ENCODE measurements at regions not wholly inside any gene's neighbourhood (a gene's known extent, or its start where the extent isn't known, plus 50 kb on each side); places are given as distances from the start of the nearest gene placed in this dataset.

DNA sequence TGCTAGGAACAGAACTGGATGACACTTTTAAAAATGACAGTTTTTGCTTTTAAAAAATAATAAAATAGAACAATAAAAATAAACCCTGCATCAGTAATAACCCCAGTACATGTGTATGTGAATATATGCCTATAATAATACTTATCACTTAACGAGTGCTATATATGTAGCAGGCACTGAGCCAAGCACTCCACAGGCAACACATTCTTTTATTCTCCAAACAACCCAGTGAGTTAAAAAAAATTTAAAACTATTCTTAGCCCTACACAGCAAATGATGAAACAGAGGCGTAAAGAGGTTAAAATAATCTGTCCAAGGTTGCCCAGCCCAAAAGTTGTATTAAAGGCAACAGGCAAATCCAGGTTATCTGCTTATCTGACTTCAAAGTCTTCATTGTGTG lies 124.5 kb upstream of the SMIM23 start (continued):
- TF ChIP-seq, protein P1, sequence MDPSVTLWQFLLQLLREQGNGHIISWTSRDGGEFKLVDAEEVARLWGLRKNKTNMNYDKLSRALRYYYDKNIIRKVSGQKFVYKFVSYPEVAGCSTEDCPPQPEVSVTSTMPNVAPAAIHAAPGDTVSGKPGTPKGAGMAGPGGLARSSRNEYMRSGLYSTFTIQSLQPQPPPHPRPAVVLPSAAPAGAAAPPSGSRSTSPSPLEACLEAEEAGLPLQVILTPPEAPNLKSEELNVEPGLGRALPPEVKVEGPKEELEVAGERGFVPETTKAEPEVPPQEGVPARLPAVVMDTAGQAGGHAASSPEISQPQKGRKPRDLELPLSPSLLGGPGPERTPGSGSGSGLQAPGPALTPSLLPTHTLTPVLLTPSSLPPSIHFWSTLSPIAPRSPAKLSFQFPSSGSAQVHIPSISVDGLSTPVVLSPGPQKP (IDR thresholded peaks at IDR 0.05; ENCODE audit: low read depth, low read length) = no peak
- TF ChIP-seq RCOR1 (IDR thresholded peaks at IDR 0.05; ENCODE audit: low read depth, low read length) (no peak), ZFP36 (IDR thresholded peaks at IDR 0.05; ENCODE audit: borderline replicate concordance, partially characterized antibody) (no peak)

GRCh38 chr5:171663311-171664085 lies 122.1 kb upstream of the SMIM23 start:
- no peak overlapping the region for H3K4me3 ChIP-seq
- CTCF ChIA-PET = interaction anchor here (0.6 kb wide), 1 partner anchor 14 kb away, joined by 3 read pairs; no protein-coding TSS in a partner anchor

DNA sequence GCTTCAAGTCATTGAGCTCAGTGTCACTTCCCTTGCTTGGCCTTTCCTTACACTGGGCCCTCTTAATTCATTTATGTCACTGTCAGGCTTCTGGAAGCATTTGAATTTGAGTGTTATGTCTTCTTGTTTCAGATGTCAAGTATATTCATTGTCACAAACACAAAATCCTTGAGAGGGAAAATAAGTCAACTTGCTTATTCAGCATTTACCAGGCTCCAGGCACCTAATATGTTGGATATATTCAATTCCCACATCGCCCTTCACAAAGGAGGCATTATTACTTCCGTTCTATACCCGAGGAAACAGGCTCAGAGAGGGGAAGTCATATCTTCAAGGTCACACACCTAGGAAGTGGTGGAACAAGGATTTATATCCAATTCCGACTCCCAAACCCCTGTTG lies 121.1 kb upstream of the SMIM23 start:
- TF ChIP-seq, protein P2, sequence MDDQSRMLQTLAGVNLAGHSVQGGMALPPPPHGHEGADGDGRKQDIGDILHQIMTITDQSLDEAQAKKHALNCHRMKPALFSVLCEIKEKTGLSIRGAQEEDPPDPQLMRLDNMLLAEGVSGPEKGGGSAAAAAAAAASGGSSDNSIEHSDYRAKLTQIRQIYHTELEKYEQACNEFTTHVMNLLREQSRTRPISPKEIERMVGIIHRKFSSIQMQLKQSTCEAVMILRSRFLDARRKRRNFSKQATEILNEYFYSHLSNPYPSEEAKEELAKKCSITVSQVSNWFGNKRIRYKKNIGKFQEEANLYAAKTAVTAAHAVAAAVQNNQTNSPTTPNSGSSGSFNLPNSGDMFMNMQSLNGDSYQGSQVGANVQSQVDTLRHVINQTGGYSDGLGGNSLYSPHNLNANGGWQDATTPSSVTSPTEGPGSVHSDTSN (IDR thresholded peaks at IDR 0.05) = no peak
- TF ChIP-seq MAFK (IDR thresholded peaks at IDR 0.05; ENCODE audit: partially characterized antibody) (peak; percentile 84), EHMT2 (IDR thresholded peaks at IDR 0.05; ENCODE audit: low read depth) (no peak)
- Histone ChIP-seq H3K4me1 (no peaks in the 10 kb centered on the region), H3K4me3 (no peak overlapping the region), H3K9me3 (peaks cover 8% of the 10 kb centered on the region; the same call in 2 of the 3 replicates), H3K4me2 (no peak overlapping the region), H3K27ac (no peak overlapping the region)
- DNase-seq (ENCODE audit: low read depth in 1 of 2, low spot score in 1 of 2) (no peak), FAIRE-seq (no peak), ATAC-seq (no peak)
- ChIA-PET POLR2A (no interaction called here), CTCF (no interaction called here)
- WGBS (ENCODE audit: missing lambda C conversion rate) = 21% methylated on average over 4 of the region's 4 CpGs

More at GRCh38 chr5:171663311-171664085, 122.1 kb upstream of the SMIM23 start:
- no peak for ATAC-seq
- no peak overlapping the region for H3K4me2 ChIP-seq
- TF ChIP-seq HMGXB4 (CRISPR knock-in tag; IDR thresholded peaks at IDR 0.05; ENCODE audit: borderline replicate concordance) (no peak), POLR2AphosphoS2 (conservative IDR thresholded peaks at IDR 0.05; ENCODE audit: low read length) (no peak)
- DNase-seq (ENCODE audit: low read depth in 1 of 2, low spot score in 1 of 2) = no peak
- H3K27ac ChIP-seq = no peak overlapping the region
- H3K9me3 ChIP-seq = peaks cover 8% of the 10 kb centered on the region; the same call in 2 of the 3 replicates
- WGBS (ENCODE audit: missing lambda C conversion rate) = 47% methylated on average over 9 of the region's 9 CpGs
- H3K4me1 ChIP-seq = no peaks in the 10 kb centered on the region
- FAIRE-seq = no peak
- POLR2A ChIA-PET = no interaction called here

GRCh38 chr5:171666815-171667214 lies 118.8 kb upstream of the SMIM23 start:
- Histone ChIP-seq H3K4me2 (no peak overlapping the region), H3K4me1 (no peaks in the 10 kb centered on the region), H3K9me3 (peaks cover 8% of the 10 kb centered on the region; the same call in 2 of the 3 replicates), H3K4me3 (no peak overlapping the region), H3K27ac (no peak overlapping the region)
- POLR2A ChIA-PET = no interaction called here
- no peak for DNase-seq (ENCODE audit: low read depth in 1 of 2, low spot score in 1 of 2)
- 43% methylated on average over 10 of the region's 10 CpGs for WGBS (ENCODE audit: missing lambda C conversion rate)
- FAIRE-seq = no peak
- ATAC-seq = no peak
- CTCF ChIA-PET = interaction anchor here (1.6 kb wide), 1 partner anchor 36 kb away, joined by 4 read pairs; no protein-coding TSS in a partner anchor
- TF ChIP-seq, protein P3, sequence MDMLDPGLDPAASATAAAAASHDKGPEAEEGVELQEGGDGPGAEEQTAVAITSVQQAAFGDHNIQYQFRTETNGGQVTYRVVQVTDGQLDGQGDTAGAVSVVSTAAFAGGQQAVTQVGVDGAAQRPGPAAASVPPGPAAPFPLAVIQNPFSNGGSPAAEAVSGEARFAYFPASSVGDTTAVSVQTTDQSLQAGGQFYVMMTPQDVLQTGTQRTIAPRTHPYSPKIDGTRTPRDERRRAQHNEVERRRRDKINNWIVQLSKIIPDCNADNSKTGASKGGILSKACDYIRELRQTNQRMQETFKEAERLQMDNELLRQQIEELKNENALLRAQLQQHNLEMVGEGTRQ (IDR thresholded peaks at IDR 0.05) = no peak
- TF ChIP-seq NPAS2 (CRISPR knock-in tag; IDR thresholded peaks at IDR 0.05; ENCODE audit: borderline replicate concordance) (no peak), NR3C1 (IDR thresholded peaks at IDR 0.05) (no peak)
